ENCODE measurements at regions not wholly inside any gene's neighbourhood (a gene's known extent, or its start where the extent isn't known, plus 50 kb on each side); places are given as distances from the start of the nearest gene placed in this dataset.

GRCh38 chr9:80679916-80680315 is 1009.4 kb downstream of the TLE1 start:
- H3K4me1 Mint-ChIP-seq (ENCODE audit: low read depth, unreplicated experiment) = no peaks in the 10 kb centered on the region
- H3K27ac Mint-ChIP-seq (ENCODE audit: unreplicated experiment) = no peak overlapping the region

GRCh38 chr9:80678906-80679305 is 1010.4 kb downstream of the TLE1 start:
- no peak overlapping the region for H3K4me3 Mint-ChIP-seq (ENCODE audit: low read depth, unreplicated experiment)
- H3K4me1 Mint-ChIP-seq (ENCODE audit: low read depth, unreplicated experiment) = no peaks in the 10 kb centered on the region
- TF ChIP-seq CTCF (IDR thresholded peaks at IDR 0.05; ENCODE audit: unreplicated experiment) = no peak
- intact Hi-C loops (cut with micrococcal nuclease; ENCODE audit: unreplicated experiment) = no loop called here
- DNase-seq = no peak
- no peaks in the 10 kb centered on the region for H3K9me3 Mint-ChIP-seq (ENCODE audit: low read depth, unreplicated experiment)
- no peak overlapping the region for H3K27ac Mint-ChIP-seq (ENCODE audit: unreplicated experiment)
- no peaks in the 10 kb centered on the region for H3K36me3 Mint-ChIP-seq (ENCODE audit: insufficient read depth, unreplicated experiment)
- no TSS peak for BruUV-seq (replicated peaks)
- H3K27me3 Mint-ChIP-seq (ENCODE audit: unreplicated experiment) = no peaks in the 10 kb centered on the region
- CTCF ChIA-PET = no interaction called here

More at GRCh38 chr9:80679916-80680315, 1009.4 kb downstream of the TLE1 start:
- H3K4me3 Mint-ChIP-seq (ENCODE audit: low read depth, unreplicated experiment) = no peak overlapping the region
- no peaks in the 10 kb centered on the region for H3K27me3 Mint-ChIP-seq (ENCODE audit: unreplicated experiment)
- intact Hi-C loops (cut with micrococcal nuclease; ENCODE audit: unreplicated experiment) = no loop called here
- DNase-seq = no peak
- H3K9me3 Mint-ChIP-seq (ENCODE audit: low read depth, unreplicated experiment) = no peaks in the 10 kb centered on the region
- no peaks in the 10 kb centered on the region for H3K36me3 Mint-ChIP-seq (ENCODE audit: insufficient read depth, unreplicated experiment)
- CTCF ChIA-PET = no interaction called here
- no TSS peak for BruUV-seq (replicated peaks)
- no peak for TF ChIP-seq CTCF (IDR thresholded peaks at IDR 0.05; ENCODE audit: unreplicated experiment)

GRCh38 chr9:80673496-80673895 is 1015.9 kb downstream of the TLE1 start:
- H3K27me3 Mint-ChIP-seq (ENCODE audit: unreplicated experiment) = no peaks in the 10 kb centered on the region
- no peak overlapping the region for H3K27ac Mint-ChIP-seq (ENCODE audit: unreplicated experiment)
- BruUV-seq (replicated peaks) = no TSS peak
- no peaks in the 10 kb centered on the region for H3K4me1 Mint-ChIP-seq (ENCODE audit: low read depth, unreplicated experiment)
- intact Hi-C loops (cut with micrococcal nuclease; ENCODE audit: unreplicated experiment) = no loop called here
- no peaks in the 10 kb centered on the region for H3K36me3 Mint-ChIP-seq (ENCODE audit: insufficient read depth, unreplicated experiment)
- DNase-seq = no peak
- CTCF ChIA-PET = no interaction called here
- H3K4me3 Mint-ChIP-seq (ENCODE audit: low read depth, unreplicated experiment) = no peak overlapping the region
- TF ChIP-seq CTCF (IDR thresholded peaks at IDR 0.05; ENCODE audit: unreplicated experiment) = no peak
- no peaks in the 10 kb centered on the region for H3K9me3 Mint-ChIP-seq (ENCODE audit: low read depth, unreplicated experiment)

GRCh38 chr9:80665479-80665878 is 1023.9 kb downstream of the TLE1 start:
- no TSS peak for BruUV-seq (replicated peaks)
- intact Hi-C loops (cut with micrococcal nuclease; ENCODE audit: unreplicated experiment) = no loop called here
- Mint-ChIP-seq H3K27me3 (ENCODE audit: unreplicated experiment) (no peaks in the 10 kb centered on the region), H3K4me1 (ENCODE audit: low read depth, unreplicated experiment) (peaks cover 7% of the 10 kb centered on the region), H3K9me3 (ENCODE audit: low read depth, unreplicated experiment) (peaks cover 3% of the 10 kb centered on the region), H3K27ac (ENCODE audit: unreplicated experiment) (no peak overlapping the region), H3K4me3 (ENCODE audit: low read depth, unreplicated experiment) (no peak overlapping the region), H3K36me3 (ENCODE audit: insufficient read depth, unreplicated experiment) (no peaks in the 10 kb centered on the region)
- DNase-seq = no peak
- no peak for TF ChIP-seq CTCF (IDR thresholded peaks at IDR 0.05; ENCODE audit: unreplicated experiment)
- CTCF ChIA-PET = no interaction called here
